Right atrium auricular region (tissue), 2 donors: ENCODE measurements at regions not wholly inside any gene's neighbourhood (a gene's known extent, or its start where the extent isn't known, plus 50 kb on each side); places are given as distances from the start of the nearest gene placed in this dataset.
A peak's percentile ranks its signal among the peaks of the same experiment; 100 is the strongest.

ENCODE experiments used
- DNase-seq: peaks from one replicate; pipeline ENCODE4 v3.0.0-alpha.2; 2019; ENCODE audit warnings: low spot score
- H3K27ac ChIP-seq, 2 donors: fragments of 200-600 bp; sonication (generic); 1 replicate in 1 of 2; 2 replicates in 1 of 2; pipeline ENCODE4 v1.5.1; 2016 to 2019
- H3K27me3 ChIP-seq, 2 donors: fragments of 200-600 bp; sonication (generic); one replicate each; pipeline versions ENCODE4 v1.5.1 to v1.6.0; 2017 to 2019
- H3K36me3 ChIP-seq: fragments of 200-600 bp; sonication (generic); one replicate; pipeline ENCODE4 v1.5.1; 2016
- H3K4me1 ChIP-seq, 2 donors: fragments of 200-600 bp; sonication (generic); one replicate each; pipeline versions ENCODE4 v1.5.1 to v1.6.0; 2017 to 2019
- H3K4me3 ChIP-seq, 2 donors: fragments of 200-600 bp; sonication (generic); 1 replicate in 1 of 2; 2 replicates in 1 of 2; pipeline ENCODE4 v1.5.1; 2017 to 2019; ENCODE audit warnings: mild to moderate bottlenecking in 1 of 2, moderate library complexity in 1 of 2
- H3K9me3 ChIP-seq, 2 donors: fragments of 200-600 bp; sonication (generic); one replicate each; pipeline ENCODE4 v1.5.1; 2019
- TF ChIP-seq, protein P1 (sequence below), 2 donors: fragments of 200-600 bp; sonication (generic); IDR thresholded peaks; one replicate each; pipeline ENCODE4 v1.5.1; 2019; ENCODE audit warnings: antibody characterized with exemption in 2 of 2

DNA sequence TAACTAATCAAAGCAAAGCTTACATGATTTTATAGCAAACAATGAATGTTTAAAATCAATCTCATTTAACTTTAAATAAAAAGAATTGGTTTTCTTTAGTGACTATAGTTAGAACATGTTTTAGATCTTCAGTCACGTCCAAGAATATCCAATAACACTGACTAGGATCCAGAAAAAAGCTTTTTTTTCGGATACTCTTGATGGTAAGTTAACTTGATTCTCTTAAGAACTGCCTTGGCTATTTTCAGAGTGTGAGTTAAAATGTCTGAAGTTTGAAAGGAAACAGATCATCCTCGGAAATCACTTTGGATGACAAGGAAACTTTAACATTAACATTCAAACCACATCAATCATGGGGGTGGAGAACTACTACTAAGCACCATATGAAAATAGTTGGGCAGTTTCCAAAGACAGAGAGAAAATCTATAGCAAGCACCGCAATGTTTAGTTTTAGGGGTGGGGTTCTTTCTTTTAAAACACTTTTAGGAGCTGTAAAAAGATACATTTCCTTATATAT is 83.7 kb upstream of the SLC27A6 start:
- Histone ChIP-seq H3K27me3 (no peaks in the 10 kb centered on the region), H3K27ac (no peak overlapping the region), H3K9me3 (peaks cover 0 to 5% of the 10 kb centered on the region in 2 donors), H3K4me3 (no peak overlapping the region), H3K36me3 (no peaks in the 10 kb centered on the region), H3K4me1 (no peaks in the 10 kb centered on the region)
- DNase-seq: no peak
- TF ChIP-seq, protein P1, sequence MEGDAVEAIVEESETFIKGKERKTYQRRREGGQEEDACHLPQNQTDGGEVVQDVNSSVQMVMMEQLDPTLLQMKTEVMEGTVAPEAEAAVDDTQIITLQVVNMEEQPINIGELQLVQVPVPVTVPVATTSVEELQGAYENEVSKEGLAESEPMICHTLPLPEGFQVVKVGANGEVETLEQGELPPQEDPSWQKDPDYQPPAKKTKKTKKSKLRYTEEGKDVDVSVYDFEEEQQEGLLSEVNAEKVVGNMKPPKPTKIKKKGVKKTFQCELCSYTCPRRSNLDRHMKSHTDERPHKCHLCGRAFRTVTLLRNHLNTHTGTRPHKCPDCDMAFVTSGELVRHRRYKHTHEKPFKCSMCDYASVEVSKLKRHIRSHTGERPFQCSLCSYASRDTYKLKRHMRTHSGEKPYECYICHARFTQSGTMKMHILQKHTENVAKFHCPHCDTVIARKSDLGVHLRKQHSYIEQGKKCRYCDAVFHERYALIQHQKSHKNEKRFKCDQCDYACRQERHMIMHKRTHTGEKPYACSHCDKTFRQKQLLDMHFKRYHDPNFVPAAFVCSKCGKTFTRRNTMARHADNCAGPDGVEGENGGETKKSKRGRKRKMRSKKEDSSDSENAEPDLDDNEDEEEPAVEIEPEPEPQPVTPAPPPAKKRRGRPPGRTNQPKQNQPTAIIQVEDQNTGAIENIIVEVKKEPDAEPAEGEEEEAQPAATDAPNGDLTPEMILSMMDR (IDR thresholded peaks at IDR 0.05): no peak

DNA sequence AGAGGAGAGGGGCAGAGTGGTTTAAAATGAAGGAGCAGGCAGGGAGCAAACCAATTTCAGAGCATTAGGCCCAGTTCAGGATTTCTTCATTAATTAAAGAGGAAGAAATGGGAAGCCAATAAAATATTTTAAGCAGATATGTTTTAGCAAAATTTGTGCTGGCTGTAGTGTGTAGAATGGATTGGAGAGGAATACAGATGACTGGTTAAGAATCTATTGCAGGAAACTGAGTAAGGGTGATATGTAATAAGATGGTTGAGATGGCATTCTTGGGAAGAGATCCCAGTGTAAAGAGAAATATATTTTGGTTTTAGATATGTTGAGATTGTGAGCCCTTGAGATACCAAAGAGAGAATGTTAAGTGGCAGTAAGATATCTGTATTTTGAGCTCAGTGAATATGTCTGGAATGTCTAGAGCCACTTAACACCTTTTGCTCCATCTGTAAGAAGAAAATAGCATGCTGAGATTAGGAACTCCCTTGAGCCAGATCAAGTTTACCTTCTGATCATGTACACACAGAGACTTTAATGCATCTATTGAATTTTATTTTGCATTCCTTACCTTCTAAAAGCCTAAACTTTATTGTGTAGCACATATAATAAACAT is 79.5 kb upstream of the SLC27A6 start:
- Histone ChIP-seq H3K4me3 (no peak overlapping the region), H3K27ac (peak overlapping the region in 1 of 2 donors; percentile 47), H3K27me3 (no peaks in the 10 kb centered on the region), H3K36me3 (no peaks in the 10 kb centered on the region), H3K4me1 (no peaks in the 10 kb centered on the region), H3K9me3 (peaks cover 0 to 5% of the 10 kb centered on the region in 2 donors)
- no peak for DNase-seq
- TF ChIP-seq, protein P1 (IDR thresholded peaks at IDR 0.05): no peak

DNA sequence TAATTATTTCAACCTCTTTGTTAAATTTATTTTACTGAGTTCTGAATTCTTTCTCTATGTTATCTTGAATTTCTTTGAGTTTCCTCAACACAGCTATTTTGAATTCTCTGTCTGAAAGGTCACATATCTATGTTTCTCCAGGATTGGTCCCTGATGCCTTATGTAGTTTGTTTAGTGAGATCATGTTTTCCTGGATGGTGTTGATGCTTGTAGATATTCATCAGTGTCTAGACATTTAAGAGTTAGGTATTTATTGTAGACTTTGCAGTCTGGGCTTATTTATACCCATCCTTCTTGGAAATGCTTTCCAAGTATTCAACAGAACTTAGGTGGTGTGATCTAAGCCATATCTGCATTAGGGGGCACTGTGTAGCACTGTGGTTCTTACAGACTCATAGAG is 70.2 kb upstream of the SLC27A6 start:
- no peaks in the 10 kb centered on the region for H3K27me3 ChIP-seq
- peaks cover 0 to 11% of the 10 kb centered on the region in 2 donors for H3K9me3 ChIP-seq
- no peak overlapping the region for H3K27ac ChIP-seq
- no peaks in the 10 kb centered on the region for H3K36me3 ChIP-seq
- no peak for DNase-seq
- TF ChIP-seq, protein P1 (IDR thresholded peaks at IDR 0.05): no peak
- H3K4me3 ChIP-seq: no peak overlapping the region
- H3K4me1 ChIP-seq: no peaks in the 10 kb centered on the region

DNA sequence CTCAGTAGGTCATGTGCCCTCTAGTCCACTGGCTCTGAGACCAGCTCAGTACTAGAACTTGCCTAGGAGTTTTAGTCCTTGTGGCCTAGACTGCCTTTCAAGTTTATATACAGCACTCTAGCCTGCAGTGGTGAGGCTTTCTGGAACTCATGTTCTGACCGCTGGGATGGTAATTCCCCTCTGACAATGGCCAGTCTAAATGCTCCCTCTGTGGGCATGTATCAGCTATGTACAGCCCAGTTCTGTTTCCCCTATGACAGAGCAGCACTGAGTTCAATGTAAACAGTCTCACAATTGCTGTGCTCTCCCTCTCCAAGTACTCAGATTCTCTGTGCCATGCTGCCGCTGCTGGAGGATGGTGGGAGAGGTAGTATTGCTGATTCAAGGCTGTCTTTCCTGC is 68.6 kb upstream of the SLC27A6 start:
- Histone ChIP-seq H3K9me3 (peaks cover 0 to 11% of the 10 kb centered on the region in 2 donors), H3K4me3 (no peak overlapping the region), H3K27me3 (no peaks in the 10 kb centered on the region), H3K27ac (no peak overlapping the region), H3K36me3 (no peaks in the 10 kb centered on the region), H3K4me1 (no peaks in the 10 kb centered on the region)
- no peak for DNase-seq
- TF ChIP-seq, protein P1 (IDR thresholded peaks at IDR 0.05): no peak

DNA sequence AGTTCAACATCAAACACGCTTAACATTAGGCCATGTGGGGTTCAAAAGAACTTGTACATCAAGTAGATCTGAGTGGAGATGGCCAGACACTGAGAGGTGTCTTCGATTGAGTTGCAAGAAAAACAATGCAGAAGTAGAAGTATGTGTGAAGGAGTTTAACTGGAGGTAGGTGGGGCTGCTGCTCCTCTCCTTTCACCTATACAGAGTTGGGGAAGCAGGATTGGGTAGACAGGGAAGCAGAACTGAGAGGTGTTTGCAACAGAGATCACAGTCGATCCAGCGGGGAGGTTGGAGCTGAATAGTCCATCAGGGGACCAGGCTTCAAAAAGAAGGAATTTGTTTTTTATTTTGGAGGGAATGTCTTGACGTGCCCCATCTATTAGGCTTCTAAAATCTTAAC is 61.7 kb upstream of the SLC27A6 start:
- Histone ChIP-seq H3K4me1 (no peaks in the 10 kb centered on the region), H3K27me3 (no peaks in the 10 kb centered on the region), H3K4me3 (no peak overlapping the region), H3K27ac (no peak overlapping the region), H3K36me3 (no peaks in the 10 kb centered on the region), H3K9me3 (no peaks in the 10 kb centered on the region)
- DNase-seq: no peak
- TF ChIP-seq, protein P1 (IDR thresholded peaks at IDR 0.05): no peak
